ENCODE measurements at regions not wholly inside any gene's neighbourhood (a gene's known extent, or its start where the extent isn't known, plus 50 kb on each side); places are given as distances from the start of the nearest gene placed in this dataset.

DNA sequence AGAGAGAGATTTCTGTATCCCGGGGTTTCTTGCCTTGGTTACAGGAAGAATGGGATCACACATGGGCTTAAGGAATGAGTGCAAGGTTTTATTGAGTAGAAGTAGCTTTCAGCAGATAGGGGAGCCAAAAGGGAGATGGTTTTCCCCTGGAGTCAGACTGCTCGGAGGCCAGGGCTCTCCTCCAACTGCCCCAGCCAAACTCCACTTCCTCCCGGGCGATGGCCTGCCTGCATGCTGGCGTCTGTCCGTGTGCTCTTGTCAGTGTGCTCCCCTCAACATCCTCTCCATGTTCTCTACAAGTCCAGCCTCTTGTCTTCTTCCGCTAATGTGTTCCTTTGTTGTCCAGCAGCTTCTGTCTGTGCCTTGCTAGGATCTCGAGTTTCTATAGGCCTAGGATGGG, 421.3 kb upstream of the ADGRL2 start:
- DNase-seq: no peak

DNA sequence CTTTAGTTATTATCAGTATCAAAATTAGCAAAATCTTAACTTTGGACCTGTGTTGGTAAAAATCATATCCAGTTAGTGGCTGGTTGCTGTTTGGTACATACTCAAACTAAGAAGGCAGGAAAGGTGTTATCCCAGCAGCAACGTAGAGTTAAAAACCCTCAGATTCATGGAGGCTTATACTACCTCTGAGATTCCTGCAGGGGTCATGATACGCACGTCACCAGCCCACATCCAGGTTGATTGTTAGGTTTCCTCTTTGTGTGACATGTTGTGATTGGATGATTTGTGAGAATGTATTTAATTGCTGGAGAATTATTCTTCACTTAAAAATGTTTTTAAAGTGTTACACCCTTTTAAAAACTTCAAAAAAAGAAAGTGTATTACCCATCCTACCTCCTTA, 423.3 kb upstream of the ADGRL2 start:
- peak; percentile 4 for DNase-seq

DNA sequence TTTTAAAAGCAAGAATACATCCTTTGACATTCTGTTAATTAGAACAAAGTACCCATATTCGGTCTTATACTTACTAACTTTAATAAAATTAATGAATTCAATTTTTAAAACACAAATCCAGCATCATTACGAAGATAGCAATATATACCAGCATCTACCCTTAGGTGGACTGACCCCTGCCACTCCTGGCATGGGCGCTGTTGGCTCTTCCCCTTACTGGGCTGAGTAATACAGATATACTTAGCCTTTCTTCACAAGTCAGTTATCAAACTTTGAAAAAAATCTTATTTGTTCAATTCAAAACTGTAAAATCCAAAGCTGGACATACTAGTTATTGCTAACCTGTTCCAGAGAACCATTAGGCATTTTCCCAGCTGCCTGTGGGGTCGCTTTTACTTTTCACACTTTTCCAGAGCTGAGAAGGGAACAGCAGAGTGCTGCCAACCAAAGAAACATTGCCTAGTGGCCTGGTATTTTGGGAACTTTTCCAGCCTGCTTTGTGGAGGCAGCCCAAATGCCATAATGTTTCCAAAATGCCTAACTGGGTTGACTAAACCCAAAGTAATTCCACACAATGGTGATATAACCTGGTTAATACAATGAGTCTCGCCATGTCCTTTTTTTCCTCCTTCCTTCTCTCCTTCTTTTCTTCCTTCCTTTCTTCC, 424.7 kb upstream of the ADGRL2 start:
- DNase-seq: no peak

DNA sequence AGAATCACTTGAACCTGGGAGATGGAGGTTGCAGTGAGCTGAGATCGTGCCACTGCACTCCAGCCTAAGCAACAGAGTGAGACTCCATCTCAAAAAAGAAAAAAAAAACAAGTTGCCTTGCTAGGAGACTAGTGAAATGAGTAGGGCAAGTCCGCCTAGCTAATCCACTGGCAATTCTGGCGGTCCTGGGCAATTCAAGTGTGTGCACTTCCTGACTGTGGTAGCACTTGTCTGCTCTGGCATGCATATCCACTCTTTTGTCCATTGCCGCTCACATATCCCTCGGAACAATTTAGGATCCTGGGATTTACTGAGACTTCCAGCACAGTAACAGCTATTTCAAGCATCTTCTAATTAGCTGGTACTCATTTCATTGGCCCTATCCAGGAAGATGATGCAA, 426.3 kb upstream of the ADGRL2 start:
- DNase-seq: no peak

DNA sequence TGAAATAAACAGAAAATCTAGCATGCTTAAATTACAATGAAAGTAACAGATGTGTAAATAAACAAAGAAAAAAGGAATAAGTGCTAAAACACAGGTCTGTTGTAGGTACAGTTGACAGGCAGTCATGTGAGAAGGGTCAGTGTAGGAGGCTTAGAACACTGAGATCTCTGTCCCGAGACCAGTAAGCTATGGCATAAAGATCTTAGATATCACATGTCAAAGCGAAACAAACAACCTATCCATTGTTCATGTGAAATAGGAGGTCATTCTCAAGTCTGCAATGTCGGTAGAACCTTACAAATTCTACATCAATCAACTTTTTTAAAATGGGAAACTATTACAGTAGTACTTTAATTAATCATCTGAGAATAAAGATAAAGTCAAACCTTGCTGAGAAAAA, 428.9 kb upstream of the ADGRL2 start:
- DNase-seq: no peak

DNA sequence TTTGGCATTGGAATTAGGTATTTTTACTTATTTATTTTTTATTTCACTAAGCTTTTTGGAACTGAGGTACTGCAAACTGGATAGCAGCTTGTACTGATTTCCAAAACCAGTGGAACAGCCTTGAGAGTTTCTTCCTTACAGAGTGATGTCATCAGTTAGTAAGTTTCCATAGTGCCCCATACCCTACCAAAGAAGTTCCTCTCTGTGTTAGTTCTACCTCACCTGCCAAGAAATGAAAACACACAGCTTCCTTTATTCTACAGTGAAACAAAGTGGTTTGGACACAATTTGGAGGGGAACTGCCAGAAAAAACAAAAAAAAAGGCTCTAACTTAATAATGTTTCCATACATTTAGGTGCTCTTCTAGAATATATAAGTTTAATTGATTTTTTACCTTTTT, 430.9 kb upstream of the ADGRL2 start:
- no peak for DNase-seq

DNA sequence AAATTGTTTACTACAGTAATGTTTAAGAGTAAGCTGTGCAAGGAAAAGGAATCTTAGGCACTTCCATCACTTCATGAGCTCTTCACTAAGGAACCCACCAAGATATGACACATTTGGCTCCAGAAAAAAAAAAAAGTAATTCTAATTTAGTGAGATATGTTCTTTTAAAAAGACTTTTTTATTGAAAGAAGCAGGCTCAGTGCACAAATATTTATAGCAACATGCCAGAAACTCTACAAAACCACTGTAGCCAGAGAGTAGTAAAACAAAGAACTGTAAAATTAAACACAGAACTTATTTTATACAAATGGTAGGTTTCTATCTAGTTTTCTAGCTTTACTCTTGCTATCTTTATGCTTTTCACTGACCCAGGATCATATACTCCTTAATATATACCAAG, 434.6 kb upstream of the ADGRL2 start:
- no peak for DNase-seq

DNA sequence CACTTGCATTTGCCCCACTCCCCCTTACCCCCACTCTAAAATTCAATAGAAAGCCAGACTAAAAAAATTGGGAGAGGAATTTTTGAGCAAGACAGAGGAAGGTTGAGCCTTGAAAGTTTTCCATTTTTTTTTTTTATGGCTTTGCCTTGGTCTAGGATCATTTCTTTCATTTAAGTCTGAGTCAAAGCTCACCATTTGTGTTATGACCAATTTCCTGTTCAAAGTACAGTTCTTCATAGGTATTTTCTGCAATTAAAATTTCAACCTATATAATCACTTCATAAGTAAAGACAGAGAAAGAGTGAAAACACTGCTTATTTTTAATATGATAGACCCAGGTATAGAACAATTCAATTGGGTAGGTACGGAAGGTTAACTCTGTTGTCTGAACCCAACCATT, 436.6 kb upstream of the ADGRL2 start:
- DNase-seq: no peak

DNA sequence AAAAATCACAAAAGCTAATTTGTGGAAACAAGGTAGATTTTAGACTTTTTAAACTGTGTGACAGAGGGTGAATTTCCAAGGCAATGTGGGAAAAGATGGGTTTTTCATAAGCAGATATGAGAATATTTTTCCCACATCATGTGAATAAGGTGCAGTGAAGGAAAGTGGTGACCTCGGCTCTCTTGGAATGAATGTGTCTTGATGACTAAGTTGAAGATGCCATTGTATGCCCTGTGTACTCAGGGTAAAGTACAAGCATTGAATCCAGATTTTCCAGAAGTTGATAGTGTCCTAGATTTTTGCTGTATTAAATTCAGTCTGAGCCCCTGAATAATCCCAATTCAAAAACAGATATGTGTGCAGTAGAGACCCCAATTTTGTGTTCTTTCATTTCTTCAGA, 442.6 kb upstream of the ADGRL2 start:
- no peak for DNase-seq

DNA sequence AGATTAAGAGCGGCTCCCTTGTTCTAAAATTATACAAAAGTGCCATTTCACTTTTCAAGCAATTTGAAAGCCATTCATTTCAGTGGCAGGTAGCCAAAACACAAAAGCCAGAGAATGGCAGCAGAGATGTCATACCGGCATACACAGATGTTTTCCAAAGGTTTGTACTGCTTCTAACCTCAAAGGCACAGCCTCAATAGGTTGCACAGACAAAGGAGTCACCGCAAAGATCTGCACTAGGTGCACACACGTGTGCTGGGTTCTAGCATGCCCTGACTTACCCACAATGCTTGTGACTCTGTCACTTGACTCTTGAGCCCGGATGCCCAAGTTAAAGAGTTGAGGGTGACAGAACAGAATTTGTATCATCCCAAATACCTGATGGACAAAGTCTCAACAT, 448.9 kb upstream of the ADGRL2 start:
- DNase-seq: no peak

DNA sequence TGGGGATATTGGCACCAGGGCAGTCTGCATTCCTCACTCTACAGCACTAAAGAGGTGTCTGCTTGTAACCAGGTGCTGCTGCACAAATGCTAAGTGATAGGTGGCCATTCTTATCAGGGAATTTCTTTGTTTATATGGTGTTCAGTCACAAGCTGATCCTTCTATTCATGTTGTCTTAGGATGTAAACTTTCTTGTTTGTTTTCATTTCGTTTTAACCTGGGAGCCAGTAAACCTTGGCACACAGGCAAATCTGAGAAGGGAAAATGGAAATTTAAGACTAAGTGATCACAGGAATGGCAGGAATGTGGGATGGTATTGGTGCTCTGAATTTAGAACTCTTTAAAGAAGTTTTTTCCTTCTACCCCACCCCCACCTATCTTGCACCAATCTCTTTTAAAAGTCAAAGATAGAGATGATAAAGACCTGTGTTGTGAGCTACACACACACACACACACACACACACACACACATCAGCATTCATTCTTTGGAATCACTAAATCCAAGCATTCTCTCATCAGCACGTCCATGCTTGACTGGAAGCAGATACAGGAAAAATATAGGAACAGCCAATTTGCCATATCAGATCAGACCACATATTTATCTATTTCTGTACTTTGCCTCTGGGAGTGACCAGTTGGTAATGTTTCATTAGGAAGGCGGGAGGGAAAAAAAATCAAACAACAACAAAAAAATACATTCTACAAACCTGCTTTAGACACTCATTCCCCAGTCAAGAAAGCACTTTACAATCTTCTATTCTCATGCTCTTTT, 451.4 kb upstream of the ADGRL2 start:
- no peak for DNase-seq

DNA sequence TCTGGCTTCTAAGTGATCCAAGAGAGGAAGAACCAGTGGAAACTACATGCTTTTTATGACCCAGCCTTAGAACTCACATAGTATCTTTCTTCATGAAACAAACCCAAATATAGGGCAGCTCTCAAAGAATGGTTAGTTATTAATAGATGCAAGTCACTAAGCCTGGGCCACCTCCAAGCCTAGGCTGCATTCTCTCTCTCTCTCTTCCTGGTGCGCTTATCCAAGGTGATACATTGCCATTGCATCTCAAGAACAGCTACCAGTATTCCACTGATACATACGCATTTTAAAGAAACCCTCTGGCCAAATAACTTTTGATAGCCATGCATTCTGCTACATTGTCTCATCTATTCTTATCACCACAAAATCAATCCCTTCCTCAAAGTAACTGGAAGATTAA, 455.6 kb upstream of the ADGRL2 start:
- DNase-seq: no peak

DNA sequence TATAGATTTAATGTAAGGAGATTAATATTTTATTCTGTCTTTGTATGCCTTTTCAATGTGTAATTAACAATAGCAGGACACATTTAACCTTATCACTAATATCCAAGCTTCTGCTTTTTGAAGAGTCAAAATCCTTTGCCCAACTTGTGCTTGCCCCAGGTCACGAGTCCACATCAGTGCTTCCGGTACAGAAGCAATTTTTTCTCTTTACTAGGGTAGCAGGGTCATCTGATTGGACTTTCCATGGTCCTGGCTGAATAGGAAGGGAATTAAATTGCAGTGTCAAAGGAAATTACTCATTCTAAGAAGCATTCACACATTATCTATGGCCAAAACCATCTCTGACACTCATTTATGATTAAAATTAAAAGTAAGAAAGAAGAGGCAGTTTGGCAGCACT, 460.5 kb upstream of the ADGRL2 start:
- DNase-seq: peak; percentile 56

DNA sequence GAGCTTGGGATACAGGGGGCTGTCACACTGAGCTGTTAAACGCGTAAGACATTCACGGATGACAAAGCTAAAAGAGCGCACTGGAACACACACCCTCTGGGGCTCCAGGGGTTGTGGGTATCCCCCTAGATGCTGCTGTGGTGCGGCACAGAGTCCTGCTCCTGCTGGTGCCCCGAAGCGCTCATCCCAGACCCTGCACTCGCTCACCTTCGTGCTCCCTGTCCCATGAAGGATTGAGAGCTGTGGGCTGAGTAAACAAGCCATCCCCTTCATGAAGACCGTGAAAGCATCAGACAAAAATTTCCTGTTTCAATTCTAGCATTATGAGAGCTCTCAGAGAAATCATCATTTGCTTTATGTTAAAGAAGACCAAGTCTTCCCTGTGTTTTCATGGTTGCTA, 463.5 kb upstream of the ADGRL2 start:
- no peak for DNase-seq

DNA sequence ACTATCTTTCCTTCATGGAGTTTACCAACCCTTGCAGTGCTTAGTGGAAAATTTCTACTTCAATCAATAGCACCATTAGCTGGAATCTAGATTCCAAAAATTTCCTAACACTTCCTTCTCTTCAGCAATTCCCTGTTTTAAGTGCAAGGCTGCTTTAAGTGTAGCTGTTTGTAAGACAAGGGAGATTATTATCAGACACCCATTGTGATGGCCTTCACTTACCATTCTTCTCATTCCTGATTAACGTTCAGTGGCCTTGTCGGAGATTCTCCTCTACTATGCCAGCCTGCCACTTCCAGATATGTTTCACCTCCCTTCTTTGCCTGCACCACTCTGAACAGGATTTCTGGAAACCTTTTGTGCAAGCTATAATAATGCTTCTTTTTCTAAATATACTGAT, 464.9 kb upstream of the ADGRL2 start:
- DNase-seq: no peak

DNA sequence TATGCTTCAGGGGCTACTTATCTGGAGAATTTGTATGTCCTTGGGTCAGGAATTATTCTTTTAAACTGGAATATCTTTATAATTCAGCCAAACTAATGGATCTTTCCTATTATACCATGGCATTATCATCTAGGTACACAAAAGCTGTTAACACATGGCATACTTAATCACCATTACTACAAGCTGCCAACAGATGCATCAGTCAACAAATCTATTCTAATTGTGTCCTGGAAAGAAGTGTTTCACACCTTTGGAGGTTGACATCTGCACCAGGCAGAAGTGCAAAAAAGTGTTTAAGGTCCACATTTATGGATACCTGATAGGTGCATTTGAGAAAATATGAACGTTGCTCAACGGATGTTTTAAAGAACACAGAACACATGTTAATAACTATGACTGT, 470.2 kb upstream of the ADGRL2 start:
- no peak for DNase-seq

DNA sequence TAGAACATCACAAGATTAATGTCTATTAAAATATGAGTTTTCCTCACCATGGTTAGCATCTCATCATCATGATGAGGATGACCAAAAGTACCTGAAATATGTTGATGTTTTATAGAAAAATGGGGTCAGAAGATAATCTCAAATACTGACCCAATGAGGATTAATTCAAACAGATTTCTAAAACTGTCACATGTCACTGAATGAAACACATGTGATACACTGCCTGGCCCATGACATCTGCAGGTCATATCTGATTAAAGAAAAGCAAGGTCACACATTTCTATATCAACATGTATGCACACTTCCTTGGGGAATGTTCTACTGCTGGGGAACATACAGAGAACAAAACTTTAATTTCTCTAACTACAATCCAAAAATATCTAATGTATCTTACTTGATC, 470.6 kb upstream of the ADGRL2 start:
- DNase-seq: no peak

DNA sequence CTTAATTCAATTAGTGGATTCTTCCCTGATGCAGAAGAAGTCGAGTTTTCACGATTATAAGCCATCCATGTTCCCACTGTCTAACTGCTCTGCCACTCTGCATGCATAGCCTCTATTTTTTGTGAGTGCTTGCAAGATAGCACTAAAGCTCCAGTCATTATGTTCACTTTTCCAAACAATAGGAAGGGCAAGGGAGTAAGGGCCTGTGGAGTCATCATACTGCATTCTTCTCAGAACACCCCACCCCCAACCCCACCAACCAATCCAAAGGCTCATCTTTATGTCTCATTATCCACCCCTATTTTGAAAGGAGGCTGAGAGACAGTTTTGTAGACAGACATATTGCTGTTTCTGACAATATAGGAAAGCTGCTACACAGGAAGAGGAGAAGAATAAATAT, 471.7 kb upstream of the ADGRL2 start:
- DNase-seq: no peak

DNA sequence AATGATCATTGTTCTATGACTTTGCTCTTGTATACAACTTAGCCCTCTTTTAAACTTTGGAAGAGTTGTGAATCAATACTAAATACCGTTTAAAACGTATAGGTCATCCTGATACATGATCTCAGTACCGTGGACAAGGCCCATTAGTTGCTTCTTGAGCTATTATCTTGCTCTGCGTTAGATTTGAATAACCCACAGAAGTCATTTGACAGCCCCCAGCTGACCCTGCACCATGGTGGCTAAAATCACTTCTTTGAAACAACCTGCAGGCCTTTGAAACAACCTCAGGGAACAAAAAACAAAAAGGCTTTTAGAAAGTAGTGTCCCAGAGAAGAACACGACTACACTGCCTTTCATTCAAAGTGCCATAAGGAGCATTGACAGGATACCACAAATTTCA, 473.0 kb upstream of the ADGRL2 start:
- DNase-seq: no peak

DNA sequence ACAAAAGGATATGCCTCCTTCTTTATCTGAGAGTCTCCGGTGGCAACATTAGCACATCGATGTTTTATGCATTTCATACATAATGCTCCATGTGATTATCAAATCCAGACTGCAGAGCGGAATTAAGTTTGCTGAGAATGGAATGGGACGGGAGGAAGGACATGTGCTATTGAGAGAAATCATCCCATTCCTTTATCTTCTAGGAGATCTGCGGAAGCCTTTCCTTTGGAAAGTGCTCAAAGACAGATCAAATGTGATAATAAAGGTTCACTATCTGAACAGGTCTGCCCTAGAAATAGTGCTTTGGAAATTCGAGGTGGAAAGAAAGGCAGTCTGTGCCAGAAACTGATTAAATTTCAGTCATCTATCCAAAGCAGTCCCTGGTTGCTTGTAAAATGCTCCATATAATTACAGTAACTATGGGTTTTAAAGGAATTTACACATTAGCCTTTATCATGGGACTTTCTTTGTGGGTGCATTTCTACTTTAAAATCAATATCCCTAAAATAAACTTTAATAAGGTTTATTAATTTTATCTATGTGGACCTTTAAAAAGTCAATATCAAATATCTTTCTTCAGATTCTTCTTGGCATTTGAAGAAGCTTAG, 473.5 kb upstream of the ADGRL2 start:
- no peak for DNase-seq

DNA sequence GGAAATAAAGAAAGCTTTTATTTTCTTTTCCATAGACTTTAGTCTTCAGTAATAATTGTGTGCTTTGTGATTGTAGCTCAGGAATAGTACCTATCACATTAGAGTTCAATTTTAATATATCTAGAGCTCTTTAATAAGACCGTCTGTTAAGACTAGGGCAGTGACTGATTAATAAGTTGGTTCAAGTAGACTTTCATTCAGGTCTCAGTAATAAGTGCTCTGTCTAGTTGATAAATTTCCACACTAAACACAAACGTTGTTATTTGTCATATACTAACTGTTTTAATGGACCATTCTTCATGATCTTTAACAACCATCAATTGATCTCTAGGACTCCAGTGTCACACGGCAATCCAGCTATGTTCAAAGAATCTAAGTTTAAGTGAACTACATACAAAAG, 474.5 kb upstream of the ADGRL2 start:
- no peak for DNase-seq

DNA sequence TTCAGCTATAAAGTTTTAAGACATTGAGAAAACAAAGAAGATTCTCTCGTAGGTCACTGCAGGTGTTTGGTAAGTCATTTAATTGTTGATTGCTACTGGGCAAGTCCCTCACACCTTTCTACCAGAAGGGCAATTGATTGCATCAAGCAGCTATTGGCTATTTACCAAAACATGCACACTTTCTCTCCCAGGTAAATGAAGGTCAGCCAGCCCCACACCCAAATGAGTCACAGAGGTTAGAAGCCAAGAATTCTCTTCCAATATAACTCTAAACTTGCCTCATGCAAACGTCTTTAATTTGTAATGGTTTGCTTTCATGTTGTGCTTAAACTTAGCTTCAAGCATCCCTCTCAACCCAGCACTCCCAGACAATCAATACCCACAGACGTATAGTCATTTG, 475.3 kb upstream of the ADGRL2 start:
- DNase-seq: no peak

DNA sequence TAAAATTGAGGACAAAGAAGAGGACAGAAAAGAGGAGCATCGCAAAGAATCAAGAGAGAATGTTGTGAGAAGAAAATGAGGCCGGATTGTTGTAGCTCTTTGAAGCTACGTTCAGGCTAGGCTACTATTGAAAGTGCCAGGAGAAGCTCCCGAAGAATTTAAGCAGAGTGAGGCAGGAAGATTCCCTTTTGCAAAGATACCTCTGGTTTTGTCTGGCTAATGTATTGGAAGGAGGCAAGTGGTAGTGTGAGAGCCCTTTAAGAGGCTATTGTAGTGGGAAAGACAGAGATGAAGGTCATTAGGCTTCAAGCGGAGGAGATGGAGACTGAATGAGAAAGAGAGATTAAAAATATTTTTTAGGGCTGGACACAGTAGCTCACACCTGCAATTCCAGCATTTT, 476.9 kb upstream of the ADGRL2 start:
- DNase-seq: no peak

DNA sequence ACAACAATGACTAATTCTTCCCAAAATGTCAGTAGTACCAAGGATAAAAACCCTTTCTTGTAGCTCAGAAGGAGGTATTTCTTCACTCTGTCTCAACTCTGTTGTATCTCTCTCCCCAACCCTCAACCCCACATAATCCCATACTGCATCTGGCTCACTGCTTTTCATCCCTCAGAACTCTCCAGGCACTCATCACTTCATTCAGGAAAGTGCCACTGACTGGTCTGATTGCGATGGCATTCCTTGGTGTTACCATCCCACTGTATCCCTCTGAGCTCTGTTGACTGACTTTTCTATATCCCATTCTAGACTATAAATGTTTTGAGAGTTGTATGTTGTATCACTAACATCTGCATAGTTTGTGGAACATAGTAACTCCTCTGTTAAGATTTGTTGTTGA, 483.5 kb upstream of the ADGRL2 start:
- no peak for DNase-seq
